HCEC 1CT (cell line): ENCODE measurements at regions not wholly inside any gene's neighbourhood (a gene's known extent, or its start where the extent isn't known, plus 50 kb on each side); places are given as distances from the start of the nearest gene placed in this dataset.

Experiments
- DNase-seq: peaks from one replicate; pipeline ENCODE4 v3.0.0-alpha.2; 2017

DNA sequence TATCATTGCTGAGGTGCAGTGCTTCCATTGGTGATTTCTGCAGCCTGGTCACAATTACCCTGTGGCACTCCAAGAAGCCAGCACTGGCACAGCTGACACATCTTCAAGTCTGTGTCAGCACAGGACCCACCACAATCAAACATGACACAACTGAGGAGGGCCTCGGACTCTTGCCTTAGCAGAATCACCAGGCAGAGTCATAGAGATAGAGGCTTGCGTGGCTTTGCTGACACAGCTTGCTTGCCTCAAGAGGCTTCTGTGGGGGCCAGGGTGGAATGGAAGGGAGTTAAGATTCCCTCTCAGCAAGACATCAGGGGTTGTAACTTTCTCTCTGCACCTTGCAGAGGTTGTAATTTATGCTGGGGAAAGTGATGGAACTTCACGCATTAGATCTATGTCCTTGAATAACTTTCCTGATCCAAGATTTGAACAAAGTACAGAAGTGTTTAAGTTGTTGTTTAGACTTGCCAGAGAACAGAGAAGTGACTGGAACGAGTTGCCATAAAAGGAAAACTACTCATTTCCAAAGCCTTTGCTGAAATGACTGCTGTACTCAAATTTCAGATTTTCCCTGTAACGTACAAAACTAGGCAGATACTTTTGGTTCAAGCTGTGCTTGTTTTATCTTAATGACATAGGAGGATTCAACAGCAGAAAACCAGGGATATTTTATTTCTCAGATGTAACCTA, 170.7 kb downstream of the DIPK2A start:
- DNase-seq, result peak; percentile 76

DNA sequence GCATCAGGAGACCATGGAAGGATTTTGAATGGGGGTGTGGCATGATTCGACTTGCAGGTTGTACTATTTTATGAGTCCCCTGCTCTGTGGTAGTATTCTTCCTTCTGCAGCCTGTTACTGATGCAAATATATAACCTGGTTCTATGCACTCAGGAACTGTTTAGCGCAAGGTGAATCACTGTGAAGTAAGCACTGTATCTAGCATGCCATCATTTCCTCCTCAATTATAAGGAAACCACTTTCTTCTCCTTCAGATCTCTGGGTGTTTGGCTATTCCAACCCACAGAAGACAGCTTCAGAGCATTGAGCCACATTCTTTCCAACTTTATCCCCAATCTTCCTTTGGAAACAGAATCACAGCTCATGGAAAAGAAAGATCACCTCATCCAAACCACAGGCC, 176.7 kb downstream of the DIPK2A start:
- DNase-seq, result no peak

DNA sequence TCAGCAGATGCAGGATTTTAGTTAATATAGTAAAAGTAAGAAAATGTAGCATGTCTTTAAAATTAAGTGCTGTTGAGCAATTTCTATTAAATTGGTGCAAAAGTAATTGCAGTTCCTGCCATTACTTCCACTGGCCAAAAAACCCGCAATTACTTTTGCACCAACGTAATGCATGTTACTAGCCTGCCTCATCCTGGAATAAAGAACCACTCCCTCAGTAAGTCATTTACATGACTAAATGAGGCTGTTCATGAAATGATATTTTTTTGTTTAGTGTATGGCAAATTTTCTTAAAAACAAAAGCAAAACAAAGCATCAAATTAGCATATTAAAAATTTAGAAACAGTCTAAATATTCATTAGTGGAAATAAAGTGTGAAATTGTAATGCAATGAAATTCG, 180.4 kb downstream of the DIPK2A start:
- DNase-seq, result no peak

DNA sequence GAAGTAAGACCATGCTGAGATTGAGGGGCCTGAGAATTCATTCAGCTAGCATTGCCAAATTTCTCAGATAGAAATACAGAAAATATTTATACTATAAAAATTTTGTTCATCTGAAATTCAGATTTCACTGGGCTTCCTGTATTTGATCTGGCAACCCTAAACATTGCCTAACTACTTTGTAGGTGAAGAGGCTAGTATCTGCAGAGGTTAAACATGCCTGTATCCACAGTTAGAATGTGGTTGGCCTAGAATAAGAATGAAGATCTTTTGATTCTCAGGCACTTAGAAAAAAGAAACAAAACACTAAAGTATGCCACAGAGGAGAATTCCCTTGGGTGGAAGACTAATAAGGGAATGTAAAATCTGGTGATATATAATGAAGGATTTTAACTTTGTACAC, 189.0 kb downstream of the DIPK2A start:
- DNase-seq, result no peak

DNA sequence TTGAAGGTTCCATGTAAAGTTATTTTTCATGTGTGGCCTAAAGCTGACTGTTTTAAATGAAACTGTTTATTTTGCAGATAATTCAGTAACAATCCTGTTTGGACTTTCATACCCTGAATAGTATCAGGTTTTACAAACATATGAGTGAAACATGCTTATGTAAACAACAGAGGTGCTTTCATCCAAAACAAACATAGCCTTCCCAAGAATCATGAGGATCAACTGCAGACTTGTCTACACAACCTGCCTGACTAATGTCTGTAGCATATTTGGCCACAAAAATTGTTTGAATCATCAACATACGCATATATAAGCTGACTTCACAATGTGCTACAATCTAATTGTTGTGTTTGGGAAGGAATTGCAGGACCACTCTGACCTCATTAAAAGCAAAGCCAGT, 190.4 kb downstream of the DIPK2A start:
- peak; percentile 84 for DNase-seq

DNA sequence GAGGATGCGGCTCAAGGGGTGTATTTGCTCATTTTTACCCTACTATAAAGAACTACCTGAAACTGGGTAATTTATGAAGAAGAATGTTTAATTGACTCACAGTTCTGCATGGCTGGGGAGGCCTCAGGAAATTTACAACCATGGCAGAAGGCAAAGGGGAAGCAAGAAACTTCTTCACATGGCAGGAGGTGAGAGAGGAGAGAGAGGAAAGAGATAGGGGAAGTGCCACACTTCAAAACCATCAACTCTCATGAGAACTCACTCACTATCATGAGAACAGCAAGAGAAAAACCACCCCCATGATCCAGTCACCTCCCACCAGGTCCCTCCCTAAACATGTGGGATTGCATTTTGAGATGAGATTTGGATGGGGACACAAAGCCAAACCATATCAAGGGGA, 192.7 kb downstream of the DIPK2A start:
- DNase-seq, result no peak

DNA sequence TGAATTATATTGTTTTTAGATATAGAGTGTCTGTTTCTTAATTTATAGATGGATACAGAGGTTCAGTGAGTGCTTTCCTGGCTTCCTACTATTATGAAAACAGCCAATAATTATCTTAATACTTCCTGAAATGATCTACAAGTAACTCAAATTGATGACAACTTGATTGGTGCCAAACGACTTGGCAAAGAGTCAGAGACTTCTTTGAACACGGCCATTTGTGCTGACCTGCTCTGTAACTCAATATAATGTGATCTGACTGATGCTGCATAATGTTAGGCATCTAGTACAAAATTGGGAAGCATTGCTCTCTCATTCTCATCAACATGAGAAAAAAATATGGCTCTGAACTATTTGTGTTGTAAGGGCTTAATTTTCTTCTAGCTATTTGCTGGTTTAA, 193.9 kb downstream of the DIPK2A start:
- no peak for DNase-seq

DNA sequence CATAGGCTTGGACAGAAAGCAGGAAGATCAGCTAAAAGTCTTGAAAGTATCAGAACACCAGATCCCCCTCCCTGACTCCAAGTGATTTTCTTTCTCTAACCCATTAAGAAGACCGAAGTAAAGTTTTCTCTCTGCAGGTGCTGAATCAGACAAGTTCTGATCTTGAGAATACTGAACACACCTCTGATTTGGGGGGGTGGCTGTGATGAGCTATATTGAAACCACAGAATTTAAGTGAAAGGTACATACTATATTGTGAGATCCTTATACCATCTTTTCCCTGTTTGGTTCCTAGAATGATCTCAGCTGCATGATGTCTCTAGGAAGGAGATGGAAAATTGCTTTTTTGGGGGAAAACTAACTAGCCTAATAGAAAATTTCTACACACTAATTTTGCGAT, 196.0 kb downstream of the DIPK2A start:
- no peak for DNase-seq

DNA sequence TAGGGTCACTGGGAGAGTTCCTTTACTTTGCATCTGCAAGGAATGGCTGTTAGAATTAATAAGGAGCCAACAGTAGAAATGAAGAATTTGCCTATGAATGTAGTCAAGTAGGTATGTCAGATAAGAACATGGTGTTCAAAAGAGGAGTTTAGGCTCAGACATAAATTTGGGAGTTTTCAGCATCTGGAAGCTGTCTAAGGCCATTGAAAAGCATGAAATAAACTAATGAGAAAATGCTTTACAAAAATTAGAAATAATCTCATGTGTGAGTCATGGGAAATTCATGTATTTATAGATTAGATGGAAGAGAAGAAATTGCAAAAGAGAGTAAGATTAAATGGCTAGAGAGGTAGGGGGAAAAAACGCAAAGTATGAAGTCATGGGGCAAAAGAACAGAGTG, 201.9 kb downstream of the DIPK2A start:
- DNase-seq, result no peak

DNA sequence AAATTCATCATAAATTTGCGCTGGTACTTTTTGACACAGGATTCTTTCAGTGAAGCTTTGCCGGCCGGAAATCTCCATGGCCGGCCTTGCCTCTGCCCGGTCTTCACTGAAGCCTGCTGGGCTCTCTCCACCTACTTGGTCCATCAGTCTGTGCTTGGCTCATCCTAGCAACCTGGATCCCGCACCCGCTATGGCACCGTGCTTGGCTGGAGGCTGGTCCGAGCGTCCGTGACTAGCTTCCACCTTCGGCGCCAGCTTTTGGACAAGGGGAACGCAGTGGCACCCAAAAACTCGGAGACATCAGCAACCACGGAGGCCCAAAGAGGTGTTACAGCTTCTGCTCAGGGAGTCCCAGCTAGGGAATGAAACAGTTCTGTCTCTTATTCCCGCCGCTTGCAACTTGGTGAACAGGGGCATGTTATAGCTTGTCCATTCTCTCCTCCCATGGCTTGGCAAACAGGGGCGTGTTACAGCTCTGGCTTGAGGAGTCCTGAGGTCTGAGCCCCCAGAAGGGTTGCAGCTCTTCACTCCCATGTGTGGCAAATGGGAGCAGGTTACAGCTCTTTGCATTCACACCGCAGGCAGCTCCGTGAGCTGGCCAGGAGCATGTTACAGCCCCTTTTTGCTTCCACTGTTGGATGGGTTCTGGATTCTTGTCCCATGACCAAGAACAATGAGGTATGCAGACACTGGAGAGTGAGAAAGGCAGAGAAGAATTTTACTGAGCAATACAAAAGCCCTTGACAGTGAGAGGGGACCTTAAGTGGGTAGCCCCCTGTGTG, 204.2 kb downstream of the DIPK2A start:
- DNase-seq, result no peak

DNA sequence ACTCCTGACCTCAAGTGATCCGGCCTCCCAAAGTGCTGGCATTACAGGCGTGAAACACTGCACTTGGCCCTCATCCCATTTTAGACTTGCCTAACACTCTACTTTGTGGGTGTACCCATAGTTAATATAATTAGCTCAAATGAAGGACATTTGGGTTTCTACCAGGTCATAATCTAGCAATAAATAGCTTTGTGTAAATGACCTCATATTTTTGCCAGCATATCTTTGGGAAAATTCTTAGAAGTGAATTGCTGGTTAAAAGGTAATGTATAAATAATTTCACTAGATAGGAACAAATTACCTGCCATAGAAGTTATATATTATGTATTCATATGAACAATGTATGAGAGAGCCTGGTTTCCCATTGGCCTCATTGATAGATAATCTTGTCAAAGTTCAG, 206.0 kb downstream of the DIPK2A start:
- DNase-seq, result no peak

DNA sequence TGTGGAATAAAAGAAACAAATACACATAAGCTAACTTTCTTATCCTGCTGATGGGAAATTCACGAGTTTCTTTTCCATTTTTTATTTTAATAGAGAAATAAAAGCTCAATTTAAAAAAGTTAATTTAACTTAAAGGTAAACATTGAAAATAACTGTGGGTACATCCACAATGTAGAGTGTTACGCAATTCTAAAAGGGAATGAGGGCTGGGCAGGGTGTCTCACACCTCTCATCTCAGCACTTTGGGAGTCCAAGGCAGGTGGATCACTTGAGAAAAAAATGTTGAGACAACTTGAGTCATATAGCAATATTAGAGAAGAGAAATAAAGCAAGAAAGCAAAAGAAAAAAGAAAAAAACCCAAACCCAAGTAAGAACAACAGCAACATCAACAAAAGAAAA, 207.0 kb downstream of the DIPK2A start:
- no peak for DNase-seq

DNA sequence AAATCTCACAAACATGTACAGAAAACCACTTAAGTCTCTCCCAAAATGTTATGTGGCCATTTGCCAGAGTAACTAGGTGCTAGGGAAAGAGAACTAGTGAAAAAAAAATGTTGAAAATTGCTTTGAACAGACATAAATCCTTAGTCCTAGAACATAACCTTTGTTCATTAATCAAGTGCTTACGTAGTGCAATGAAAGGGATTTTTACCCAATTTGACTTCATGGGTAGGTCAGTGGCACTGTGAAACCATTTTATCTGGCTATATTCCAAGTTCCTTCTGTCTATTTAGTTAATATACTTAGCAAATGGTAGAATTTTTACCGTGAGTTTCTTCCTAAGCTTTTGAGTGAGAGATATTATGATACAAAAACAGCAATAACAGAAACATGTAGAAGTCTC, 209.4 kb downstream of the DIPK2A start:
- no peak for DNase-seq

DNA sequence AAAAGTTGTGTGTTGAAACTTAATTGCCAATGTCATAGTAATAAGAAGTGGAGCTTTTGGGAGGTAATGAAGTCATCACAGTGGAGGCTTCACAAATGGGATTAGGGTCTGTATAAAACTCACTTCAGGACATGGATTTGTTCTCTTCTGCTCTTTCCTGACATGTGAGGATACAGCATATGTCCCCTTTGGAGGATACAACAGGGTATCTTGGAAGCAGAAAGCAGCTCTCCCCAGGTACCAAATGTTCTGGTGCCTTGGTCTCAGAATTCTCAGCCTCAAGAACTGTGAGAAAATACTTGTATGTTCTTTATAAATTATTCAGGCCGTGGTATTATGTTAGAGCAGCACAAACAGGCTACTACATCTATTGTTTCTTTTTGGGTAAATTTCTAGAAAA, 210.9 kb downstream of the DIPK2A start:
- DNase-seq, result no peak

DNA sequence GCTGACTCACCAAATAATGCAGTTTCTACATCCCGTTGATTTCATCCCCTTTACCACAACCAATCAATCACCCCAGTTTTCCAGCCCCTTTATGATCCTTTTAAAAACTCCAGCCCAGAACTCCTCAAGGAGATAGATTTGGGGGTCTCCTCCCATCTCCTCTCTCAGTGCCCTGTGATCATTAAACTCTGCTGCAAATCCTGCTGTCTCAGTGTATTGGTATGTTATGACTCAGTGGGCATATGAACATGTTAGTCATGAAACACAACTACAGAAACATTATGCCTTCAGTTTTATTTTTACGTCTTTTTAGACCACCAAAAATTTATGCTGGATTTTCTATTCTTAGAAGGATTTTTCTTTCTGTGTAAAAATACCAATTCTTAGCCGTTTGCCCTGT, 213.7 kb downstream of the DIPK2A start:
- peak; percentile 41 for DNase-seq

DNA sequence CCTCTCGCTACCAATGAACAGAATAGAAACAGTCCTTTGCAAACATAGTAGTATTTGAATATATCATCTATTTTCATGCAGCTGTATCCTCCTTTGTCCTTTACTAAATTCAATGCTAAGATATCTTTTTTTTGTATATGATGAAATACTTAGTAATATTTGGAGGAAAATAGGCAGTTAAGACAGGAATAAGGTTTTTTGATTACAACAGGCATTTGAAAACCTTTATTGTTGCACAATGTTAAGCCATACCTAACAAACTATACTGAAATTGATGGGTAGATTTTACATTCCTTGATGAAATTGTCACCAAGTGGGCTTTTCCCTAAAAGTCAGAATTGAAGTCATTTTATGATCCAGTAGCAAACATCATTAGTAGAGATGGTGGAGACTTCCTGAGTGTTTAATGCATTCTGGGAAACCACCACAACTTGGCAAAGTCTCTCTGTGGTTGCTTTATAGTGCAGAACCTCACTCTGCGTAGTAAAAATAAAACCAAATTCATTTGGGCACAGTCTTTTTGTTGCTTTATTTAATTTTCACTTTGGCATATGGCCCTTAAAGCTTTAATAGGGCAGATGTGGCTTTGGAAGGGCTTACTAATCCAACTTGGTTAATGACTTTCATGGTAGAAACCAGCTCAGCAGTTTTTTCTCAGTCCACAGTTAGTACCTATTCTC, 216.0 kb downstream of the DIPK2A start:
- DNase-seq, result no peak

DNA sequence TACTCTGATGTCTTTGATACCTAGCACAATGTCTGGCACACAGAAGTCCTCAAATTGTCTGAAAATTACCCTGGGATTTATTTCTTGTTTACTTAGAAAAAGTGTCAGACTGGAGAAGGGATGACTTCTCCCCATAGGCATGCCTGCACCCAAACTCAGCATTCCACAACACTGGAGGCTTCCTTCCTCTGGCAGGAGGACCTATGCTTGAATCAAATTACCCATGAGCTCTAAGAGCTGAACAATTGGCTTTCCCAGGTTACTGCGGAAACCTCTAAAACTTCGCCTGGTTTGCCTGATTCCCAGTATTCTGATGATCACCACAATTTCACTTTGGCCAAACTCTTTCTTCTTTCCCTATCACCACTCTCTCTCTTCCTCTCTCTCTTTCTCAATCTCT, 217.4 kb downstream of the DIPK2A start:
- DNase-seq, result peak; percentile 14

DNA sequence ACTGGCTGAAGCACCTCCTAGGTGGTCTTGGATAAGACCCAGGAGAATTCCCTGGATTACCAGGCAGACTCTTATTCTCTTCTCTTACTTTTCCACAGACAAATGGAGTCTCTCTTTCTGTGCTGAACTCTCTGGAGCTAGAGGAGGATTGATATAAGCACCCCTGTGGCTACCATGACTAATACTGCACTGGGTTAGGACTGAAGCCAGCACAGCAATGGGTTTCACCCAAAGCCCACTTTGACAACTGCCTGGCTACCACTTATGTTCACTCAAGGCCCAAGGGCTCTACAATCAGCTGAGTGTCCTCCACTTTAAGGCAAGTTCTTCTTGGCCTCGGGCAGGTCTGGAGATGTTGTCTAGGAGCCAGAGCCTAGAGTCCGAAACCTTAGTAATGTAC, 225.5 kb downstream of the DIPK2A start:
- no peak for DNase-seq

DNA sequence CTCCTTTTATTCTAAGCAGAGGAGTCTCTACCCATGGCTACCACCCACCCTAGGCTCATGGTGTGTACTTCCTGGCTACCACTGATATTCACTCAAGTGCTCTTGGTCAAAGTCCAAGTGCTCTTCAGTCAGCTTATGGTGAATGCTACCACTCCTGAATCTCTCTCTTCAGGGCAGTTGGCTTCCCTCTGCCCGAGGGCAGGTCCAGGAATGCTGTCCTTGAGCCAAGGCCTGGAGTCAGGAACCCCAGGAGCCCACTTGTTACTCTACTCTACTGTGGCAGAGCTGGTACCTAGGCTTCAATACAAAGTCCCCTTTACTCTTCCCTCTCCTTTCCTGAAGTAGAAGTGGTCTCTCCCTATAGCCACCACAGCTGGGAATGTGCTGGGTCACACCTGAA, 226.0 kb downstream of the DIPK2A start:
- DNase-seq, result no peak

DNA sequence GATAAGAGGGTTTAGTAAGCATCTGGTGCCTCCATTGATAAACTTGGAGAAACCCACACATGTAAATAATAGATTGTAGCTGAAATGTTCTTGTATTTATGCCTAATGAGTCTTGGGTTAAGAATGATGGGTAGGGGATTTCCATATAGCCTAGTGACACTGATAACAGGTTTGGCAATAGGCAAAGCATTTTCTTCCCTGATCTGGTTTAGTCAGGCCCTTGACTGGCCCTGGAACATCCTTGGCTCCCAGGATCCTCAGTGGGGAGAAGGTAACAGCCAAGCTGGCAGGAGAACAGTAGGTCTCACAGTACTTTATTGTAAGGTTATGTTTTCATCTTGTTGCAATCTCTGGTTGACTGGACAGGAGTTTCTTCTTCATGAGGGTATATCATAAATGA, 228.4 kb downstream of the DIPK2A start:
- no peak for DNase-seq

DNA sequence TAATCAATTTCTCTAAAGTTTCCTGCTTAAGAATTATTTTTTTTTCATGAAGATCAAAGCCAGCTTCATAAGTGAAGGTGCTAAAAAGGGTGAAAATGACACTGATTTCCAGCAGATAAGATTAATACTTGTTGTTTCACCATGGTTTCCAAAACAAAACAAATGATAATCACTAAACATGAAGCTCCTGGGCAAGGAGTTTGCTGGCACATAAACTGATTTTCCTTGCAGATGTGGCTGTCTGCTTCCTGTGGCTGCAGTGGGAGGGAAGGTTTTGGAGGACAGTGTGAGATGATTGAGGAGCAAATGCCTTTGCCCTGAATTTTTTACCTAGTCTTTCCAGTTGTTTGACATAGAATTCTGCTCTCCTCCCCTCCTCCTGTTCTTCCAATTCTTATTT, 228.8 kb downstream of the DIPK2A start:
- DNase-seq, result no peak

DNA sequence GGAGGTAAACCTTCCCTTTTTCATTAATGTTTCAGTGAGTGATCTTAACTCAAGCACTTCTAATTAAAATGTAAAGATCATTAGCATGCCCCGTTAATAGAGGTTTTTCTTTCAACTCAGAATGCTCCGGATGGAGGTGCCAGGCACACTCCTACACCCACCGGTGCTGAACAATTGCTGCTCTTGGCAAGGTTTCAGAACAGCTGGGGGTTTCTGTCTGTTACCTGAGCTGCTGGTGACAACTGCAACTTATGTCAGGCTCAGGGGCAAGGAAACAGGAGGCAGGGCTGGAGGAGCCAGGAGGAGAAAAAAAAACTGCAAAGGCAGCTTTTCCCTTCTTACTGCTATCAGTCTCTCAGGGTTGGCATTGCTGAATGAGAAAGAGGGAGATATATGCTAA, 250.1 kb downstream of the DIPK2A start:
- DNase-seq, result no peak

DNA sequence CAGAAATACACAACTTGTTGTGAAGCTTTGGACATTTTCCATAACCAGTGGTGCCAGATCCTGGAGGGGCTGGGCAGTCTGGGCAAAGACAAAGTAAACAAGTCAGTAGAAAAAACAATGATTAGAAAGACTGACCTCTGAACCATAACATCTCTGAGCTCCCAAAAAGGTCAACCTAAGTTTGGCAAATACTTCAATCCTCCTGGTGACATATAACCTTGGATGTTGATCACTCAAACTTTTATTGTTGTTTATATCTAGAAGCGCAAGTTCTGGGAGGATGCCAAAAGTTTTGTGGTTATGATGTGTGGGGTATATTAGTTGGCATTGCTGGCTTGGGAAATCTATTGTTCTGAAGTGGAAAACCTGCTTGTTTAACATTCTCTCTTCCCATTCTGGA, 257.7 kb downstream of the DIPK2A start:
- DNase-seq, result no peak

DNA sequence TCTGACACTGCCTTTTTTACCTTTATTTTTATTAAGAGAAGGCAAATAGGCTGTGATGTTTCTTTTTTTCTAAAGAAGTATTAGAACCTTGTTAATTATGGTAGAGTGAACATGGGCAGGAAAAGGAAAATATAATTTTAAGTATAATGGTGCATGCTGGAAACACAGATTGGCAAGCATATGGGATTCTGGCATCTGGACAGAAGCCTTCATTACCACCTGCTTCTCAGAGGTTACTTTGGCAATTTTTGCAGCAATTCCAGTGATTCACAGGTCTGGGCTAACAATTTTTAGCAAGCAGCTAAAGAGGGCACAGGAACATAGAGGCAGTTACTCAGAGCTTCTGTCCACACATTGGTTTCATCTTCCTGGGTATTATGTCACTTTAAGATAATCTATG, 258.3 kb downstream of the DIPK2A start:
- DNase-seq, result no peak
